ENCODE measurements at regions not wholly inside any gene's neighbourhood (a gene's known extent, or its start where the extent isn't known, plus 50 kb on each side); places are given as distances from the start of the nearest gene placed in this dataset.
"Not testable (repeated sequence)": the region's sequence is repeated elsewhere in the genome, so short reads cannot be mapped to it uniquely, and the experiment has no call there.

GRCh38 chr14:44453433-44454171 lies 53.5 kb downstream of the FSCB start:
- TF ChIP-seq, protein P1, sequence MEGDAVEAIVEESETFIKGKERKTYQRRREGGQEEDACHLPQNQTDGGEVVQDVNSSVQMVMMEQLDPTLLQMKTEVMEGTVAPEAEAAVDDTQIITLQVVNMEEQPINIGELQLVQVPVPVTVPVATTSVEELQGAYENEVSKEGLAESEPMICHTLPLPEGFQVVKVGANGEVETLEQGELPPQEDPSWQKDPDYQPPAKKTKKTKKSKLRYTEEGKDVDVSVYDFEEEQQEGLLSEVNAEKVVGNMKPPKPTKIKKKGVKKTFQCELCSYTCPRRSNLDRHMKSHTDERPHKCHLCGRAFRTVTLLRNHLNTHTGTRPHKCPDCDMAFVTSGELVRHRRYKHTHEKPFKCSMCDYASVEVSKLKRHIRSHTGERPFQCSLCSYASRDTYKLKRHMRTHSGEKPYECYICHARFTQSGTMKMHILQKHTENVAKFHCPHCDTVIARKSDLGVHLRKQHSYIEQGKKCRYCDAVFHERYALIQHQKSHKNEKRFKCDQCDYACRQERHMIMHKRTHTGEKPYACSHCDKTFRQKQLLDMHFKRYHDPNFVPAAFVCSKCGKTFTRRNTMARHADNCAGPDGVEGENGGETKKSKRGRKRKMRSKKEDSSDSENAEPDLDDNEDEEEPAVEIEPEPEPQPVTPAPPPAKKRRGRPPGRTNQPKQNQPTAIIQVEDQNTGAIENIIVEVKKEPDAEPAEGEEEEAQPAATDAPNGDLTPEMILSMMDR (conservative IDR thresholded peaks at IDR 0.05; ENCODE audit: low read depth, low read length): no peak
- DNase-seq (ENCODE audit: low read depth): no peak
- H3K4me3 ChIP-seq (ENCODE audit: low read depth, low read length): no peak overlapping the region

DNA sequence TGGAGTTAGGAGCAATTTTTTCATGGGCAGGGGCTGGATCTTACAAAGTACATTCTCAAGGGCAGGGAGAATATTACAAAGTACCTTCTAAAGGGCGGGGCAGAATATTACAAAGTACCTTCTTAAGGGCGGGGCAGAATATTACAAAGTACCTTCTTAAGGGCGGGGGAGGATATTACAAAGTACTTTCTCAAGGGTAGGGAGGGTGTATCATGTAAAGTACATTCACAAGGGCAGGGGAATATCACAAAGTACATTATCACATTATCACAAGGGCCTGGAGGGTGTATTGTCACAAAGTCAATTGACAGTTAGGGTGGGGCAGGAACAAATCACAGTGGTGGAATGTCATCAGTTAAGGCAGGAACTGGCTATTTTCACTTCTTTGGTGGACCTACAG lies 56.9 kb downstream of the FSCB start:
- not testable (repeated sequence) for DNase-seq (ENCODE audit: low read depth); H3K4me3 ChIP-seq (ENCODE audit: low read depth, low read length)

DNA sequence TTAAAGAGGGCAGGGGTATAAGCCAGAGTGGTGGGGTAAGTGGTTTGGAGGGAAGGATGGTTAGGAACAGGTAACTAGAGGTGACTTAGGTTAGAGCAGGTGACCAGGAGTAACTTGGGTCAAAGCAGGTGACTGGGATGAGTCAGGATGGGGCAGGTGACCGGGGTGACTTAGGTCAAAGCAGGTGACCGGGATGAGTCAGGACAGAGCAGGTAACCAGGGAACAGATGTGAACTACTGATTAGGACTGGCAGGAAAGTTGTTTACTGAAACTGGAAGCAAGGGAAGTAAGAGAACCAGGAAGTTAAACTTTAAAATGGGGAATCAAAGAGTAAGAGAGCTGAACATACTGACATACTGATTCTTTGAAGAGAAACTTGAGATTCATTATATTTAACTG lies 57.4 kb downstream of the FSCB start:
- TF ChIP-seq, protein P1 (conservative IDR thresholded peaks at IDR 0.05; ENCODE audit: low read depth, low read length): no peak
- no peak for DNase-seq (ENCODE audit: low read depth)
- H3K4me3 ChIP-seq (ENCODE audit: low read depth, low read length): no peak overlapping the region

DNA sequence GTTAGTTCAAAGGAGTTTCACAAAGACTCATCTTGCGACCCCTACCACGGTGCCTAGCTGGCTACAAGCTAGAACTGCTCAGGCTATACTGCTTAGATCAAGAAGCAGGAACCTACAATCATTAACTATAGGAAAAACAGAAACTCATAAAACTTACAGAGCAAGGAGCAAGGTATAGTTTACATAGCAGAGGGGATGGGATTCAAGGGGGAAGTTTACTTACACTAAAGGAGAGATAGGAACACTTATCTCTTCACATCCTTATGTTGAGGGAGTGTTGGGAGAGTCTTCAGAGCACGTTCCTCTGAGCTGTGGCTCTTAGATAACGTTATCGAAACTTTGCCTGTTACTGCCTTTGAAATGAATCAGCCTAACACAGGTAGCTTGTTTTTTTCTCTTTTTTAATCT lies 58.1 kb downstream of the FSCB start:
- TF ChIP-seq, protein P1 (conservative IDR thresholded peaks at IDR 0.05; ENCODE audit: low read depth, low read length): no peak
- H3K4me3 ChIP-seq (ENCODE audit: low read depth, low read length): no peak overlapping the region
- DNase-seq (ENCODE audit: low read depth): no peak

- H3K4me3 ChIP-seq (ENCODE audit: low read depth, low read length): no peak overlapping the region
- TF ChIP-seq, protein P1 (conservative IDR thresholded peaks at IDR 0.05; ENCODE audit: low read depth, low read length): no peak
- DNase-seq (ENCODE audit: low read depth): no peak
Observed at GRCh38 chr14:44446965-44447364, 60.1 kb downstream of the FSCB start.

GRCh38 chr14:44444454-44444853 lies 62.6 kb downstream of the FSCB start:
- no peak overlapping the region for H3K4me3 ChIP-seq (ENCODE audit: low read depth, low read length)
- no peak for DNase-seq (ENCODE audit: low read depth)
- TF ChIP-seq, protein P1 (conservative IDR thresholded peaks at IDR 0.05; ENCODE audit: low read depth, low read length): no peak

- DNase-seq (ENCODE audit: low read depth): no peak
- H3K4me3 ChIP-seq (ENCODE audit: low read depth, low read length): no peak overlapping the region
Observed at GRCh38 chr14:44438936-44439335, 68.1 kb downstream of the FSCB start.

More at GRCh38 chr14:44438936-44439335, 68.1 kb downstream of the FSCB start:
- TF ChIP-seq, protein P1 (conservative IDR thresholded peaks at IDR 0.05; ENCODE audit: low read depth, low read length): no peak

Data from choroid plexus epithelial cell (primary cell).